Putamen (tissue), 1 donor: ENCODE measurements at regions not wholly inside any gene's neighbourhood (a gene's known extent, or its start where the extent isn't known, plus 50 kb on each side); places are given as distances from the start of the nearest gene placed in this dataset.

Experiments used
- DNase-seq: peaks from one replicate; pipeline ENCODE4 v3.0.0-alpha.2; 2016; ENCODE audit warnings: low spot score

- DNase-seq = no peak
These were observed 1927.2 kb downstream of the TP53TG3F start for GRCh38 chr16:35386619-35387018.

- peak; percentile 7 for DNase-seq
These were observed 1931.9 kb downstream of the TP53TG3F start for GRCh38 chr16:35391328-35391727.

- no peak for DNase-seq
These were observed 1938.8 kb downstream of the TP53TG3F start for GRCh38 chr16:35398180-35398579.

- no peak for DNase-seq
These were observed 1939.7 kb downstream of the TP53TG3F start for GRCh38 chr16:35399133-35399532.

GRCh38 chr16:35404273-35404672 is 1944.9 kb downstream of the TP53TG3F start:
- DNase-seq = no peak

- no peak for DNase-seq
These were observed 1946.1 kb downstream of the TP53TG3F start for GRCh38 chr16:35405526-35405925.

- no peak for DNase-seq
These were observed 1950.1 kb downstream of the TP53TG3F start for GRCh38 chr16:35409503-35409902.

- DNase-seq = no peak
These were observed 1951.0 kb downstream of the TP53TG3F start for GRCh38 chr16:35410438-35410837.

- no peak for DNase-seq
These were observed 1951.7 kb downstream of the TP53TG3F start for GRCh38 chr16:35411156-35411555.

- DNase-seq = no peak
These were observed 1954.7 kb downstream of the TP53TG3F start for GRCh38 chr16:35414139-35414538.

GRCh38 chr16:35414563-35414962 is 1955.2 kb downstream of the TP53TG3F start:
- DNase-seq = no peak

- no peak for DNase-seq
These were observed 1965.9 kb downstream of the TP53TG3F start for GRCh38 chr16:35425270-35425669.

- DNase-seq = no peak
These were observed 1972.6 kb downstream of the TP53TG3F start for GRCh38 chr16:35431829-35432663.

- DNase-seq = no peak
These were observed 1981.5 kb downstream of the TP53TG3F start for GRCh38 chr16:35440875-35441274.

GRCh38 chr16:35447010-35447558 is 1987.7 kb downstream of the TP53TG3F start:
- DNase-seq = no peak

- DNase-seq = no peak
These were observed 1990.3 kb downstream of the TP53TG3F start for GRCh38 chr16:35449663-35450062.

GRCh38 chr16:35450648-35451047 is 1991.2 kb downstream of the TP53TG3F start:
- no peak for DNase-seq

GRCh38 chr16:35452471-35452870 is 1993.1 kb downstream of the TP53TG3F start:
- no peak for DNase-seq

GRCh38 chr16:35463358-35463757 is 2003.9 kb downstream of the TP53TG3F start:
- no peak for DNase-seq

- DNase-seq = no peak
These were observed 2020.9 kb downstream of the TP53TG3F start for GRCh38 chr16:35480361-35480760.

- DNase-seq = no peak
These were observed 2021.6 kb downstream of the TP53TG3F start for GRCh38 chr16:35480988-35481387.

- no peak for DNase-seq
These were observed 2026.5 kb downstream of the TP53TG3F start for GRCh38 chr16:35485915-35486314.

GRCh38 chr16:35492225-35492624 is 2032.8 kb downstream of the TP53TG3F start:
- no peak for DNase-seq

- DNase-seq = no peak
These were observed 2038.0 kb downstream of the TP53TG3F start for GRCh38 chr16:35497399-35497798.
